GM18907 (cell line): ENCODE measurements at regions not wholly inside any gene's neighbourhood (a gene's known extent, or its start where the extent isn't known, plus 50 kb on each side); places are given as distances from the start of the nearest gene placed in this dataset.

Experiments
- ATAC-seq: cut with Tn5 transposase; IDR thresholded peaks from one replicate; pipeline ENCODE4 v1.9.1; 2021; ENCODE audit warnings: mild to moderate bottlenecking, moderate library complexity; ENCODE audit not compliant: unreplicated experiment

DNA sequence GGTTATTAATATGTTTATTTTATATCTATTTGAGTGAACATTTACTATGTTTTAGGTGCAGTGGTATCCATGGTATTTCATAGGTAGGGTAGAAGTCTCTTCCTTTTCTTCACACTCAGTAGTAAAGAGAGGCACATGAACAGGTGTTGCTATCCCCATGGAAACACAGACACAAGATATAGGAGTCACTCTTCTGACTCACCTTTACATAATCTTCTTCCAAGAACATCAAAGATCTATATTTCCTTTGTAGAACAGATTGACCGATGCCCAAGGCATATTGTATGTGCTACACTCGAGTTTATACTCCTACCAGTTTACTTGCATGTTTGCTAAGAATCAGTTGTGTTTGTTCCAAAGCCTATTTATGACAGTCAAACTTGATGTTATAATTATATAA is 1997.4 kb downstream of the C4orf33 start:
- no peak for ATAC-seq

DNA sequence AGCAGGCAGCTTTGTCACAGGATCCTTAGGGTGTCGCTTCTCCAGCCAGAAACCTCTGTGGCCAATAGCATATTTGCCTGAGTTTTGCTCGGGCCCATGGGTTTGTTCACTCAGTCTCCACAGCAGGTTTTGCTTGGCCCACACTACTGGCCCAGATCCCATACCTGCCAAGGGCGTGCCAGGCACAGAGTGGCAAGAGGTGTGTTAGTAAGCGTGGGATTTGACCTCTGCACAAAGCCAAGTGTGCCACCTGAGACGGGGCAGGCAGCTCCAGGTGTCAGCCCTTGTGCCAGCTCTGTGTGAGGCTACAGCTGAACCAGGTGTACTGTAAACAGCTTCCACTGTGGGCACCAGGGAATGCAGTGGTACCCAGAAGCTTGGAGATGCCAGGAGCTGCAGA is 2003.0 kb downstream of the C4orf33 start:
- no peak for ATAC-seq

DNA sequence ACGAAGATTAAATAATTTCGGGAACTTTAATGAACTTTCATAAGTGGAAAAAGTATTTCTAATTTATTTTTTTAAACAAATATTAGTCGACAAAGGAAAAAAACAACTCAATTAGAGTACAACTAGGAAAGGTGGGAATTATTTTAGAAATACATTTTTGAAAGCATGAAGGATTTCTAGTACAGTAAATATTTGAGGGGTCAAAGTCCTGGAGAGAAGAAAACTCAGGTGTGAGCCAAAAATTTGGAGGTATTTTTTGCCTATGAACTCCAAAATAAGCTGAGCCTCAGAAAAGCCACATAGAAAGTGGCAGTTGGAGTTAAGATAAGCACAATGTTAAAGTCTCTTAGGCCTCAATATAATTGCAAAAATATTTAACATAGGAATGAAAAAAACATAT is 2017.3 kb downstream of the C4orf33 start:
- no peak for ATAC-seq

DNA sequence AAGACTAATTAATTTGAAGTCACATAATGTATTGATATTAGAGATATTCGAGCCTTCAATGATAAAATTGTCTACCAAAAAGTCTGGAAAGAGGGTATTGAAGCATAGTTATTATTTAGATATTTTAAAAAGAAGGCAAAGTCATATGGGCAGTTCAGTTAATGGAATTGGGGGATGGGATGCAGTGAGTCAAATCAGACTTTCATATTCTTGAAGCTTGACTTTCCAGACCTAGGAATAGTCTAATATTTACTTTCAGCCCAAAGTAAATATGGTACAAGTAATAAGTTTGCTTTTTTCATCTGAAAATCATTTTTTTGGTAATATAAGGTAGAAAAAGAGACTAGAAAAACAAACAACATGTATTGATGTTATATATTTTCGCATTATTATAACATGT is 2017.8 kb downstream of the C4orf33 start:
- no peak for ATAC-seq

DNA sequence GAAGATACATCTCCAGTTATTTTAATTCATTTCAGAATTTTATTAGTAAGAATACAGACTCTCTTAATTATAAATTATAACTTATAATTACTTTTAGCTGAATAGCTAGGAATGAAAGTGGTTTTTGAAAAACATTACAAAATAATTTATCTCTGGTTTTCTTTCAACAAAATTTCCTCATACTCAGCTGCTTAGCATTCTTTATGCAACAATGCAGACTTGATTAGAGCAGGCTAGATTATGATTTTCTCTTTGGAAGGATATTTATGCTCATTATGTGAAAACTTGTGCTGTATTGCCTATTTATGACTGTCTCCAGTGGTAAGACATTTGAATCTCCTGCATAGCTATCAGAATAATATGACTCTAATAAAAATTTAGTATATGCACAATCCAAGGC is 2023.7 kb downstream of the C4orf33 start:
- ATAC-seq = no peak

DNA sequence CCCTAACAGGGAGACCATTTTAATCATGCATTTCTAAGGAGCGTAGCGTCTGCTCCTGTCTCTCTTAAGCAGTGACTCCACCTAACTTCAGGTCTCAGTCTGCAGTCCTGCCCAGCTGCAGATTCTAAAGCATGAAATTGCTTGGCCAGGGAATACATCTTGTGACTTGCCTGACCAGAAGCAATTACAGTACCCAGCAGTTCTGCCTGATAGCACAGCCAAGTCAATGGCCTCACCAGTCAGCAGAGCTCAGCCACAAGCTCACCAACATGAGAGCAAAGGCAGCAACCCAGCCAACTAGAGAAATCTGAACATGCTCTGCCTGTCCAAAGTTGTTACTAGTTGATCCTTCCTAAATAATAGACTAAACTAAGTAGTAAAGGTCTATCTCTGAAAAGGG is 2011.9 kb upstream of the PCDH10 start:
- ATAC-seq = no peak

DNA sequence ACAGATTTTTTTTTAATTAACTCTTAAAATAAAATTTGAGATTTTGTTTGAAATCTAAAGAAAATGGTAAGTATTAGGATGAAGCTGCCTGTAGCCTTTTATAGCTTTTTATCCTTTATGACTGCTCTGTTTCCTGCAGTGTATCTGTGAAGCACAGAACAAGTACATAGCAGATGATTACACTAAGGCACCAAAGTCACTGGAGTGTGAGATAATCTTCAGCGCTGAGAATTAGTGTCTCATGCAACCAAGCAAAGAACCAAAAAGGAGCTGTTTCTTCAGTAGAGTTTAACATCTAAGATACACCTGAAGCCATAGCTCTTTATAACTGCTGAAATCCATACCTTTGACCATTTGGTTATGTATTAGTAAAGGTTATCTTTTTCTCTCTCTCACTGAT is 1989.8 kb upstream of the PCDH10 start:
- no peak for ATAC-seq

DNA sequence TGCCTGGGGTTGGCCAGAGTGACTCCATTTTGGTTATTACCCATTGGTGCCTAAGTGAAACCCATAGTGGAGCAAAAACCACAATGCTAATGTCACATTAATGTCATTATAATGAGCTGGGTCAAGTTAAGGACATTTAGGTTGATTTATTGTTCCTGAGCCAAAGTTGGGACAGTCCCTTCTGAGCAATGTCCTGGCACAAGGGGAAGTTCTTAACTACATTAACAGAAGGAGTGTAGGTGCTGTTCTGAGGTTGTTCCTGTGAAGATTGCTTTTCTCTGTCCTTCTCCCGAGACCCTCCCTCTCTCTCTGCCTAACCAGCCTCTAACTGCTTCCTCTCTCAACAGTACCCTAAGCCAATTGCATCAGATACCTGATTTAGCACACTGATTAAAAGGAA is 1956.8 kb upstream of the PCDH10 start:
- ATAC-seq = no peak

DNA sequence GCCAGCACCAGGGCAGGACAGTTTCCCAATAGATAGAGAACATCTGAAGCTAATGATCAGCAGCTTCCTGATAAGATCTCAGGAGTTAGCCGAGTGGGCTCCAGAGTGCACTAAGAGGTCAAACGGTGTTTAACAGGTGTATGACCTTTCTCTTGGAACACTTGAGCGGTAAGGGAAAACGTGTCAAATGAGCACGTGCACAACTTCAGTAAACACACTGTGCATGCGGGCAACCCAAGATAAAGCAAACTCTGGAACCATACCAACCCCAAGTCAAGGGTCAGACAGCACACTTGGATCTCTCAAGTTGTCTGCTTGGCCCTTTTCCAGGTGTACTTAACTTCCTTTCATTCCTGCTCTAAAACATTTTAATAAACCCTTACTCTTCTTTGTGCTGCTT is 1941.5 kb upstream of the PCDH10 start:
- no peak for ATAC-seq

DNA sequence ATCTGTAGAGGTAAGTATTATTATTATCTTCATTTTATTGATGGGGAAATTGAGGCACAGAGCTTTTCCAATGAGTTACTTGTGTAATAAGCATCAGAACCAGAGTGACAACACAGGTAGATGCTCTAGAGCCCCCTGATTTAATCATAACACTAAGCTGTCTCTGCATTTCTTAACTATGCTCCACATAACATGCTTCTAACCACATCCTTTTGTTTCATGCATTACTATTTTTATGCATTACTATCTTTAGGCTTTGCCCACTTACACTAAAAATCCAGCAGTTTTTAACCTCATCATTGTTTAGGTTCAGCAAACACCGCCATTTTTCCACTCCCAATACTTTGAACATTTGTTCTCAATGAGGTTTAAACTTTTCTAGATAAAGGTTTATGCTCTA is 1900.8 kb upstream of the PCDH10 start:
- ATAC-seq = no peak

DNA sequence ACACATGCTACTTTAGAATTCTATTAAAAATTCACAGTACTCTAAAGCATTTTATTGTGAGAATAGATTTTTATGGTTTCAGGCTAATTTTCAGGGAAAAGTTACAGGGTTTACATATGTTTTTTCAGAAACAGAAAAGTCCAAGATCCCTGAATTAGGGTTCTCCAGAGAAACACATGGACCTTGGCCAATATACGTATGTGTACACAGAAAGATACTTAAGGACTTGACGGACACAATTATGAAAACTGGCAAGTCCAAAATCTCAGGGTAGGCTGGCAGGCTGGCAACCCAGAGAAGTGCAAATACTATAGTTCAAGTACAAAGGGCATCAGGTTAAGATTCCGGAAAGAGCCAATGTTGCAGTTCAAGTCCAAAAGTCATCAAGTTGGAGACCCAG is 1897.8 kb upstream of the PCDH10 start:
- no peak for ATAC-seq

DNA sequence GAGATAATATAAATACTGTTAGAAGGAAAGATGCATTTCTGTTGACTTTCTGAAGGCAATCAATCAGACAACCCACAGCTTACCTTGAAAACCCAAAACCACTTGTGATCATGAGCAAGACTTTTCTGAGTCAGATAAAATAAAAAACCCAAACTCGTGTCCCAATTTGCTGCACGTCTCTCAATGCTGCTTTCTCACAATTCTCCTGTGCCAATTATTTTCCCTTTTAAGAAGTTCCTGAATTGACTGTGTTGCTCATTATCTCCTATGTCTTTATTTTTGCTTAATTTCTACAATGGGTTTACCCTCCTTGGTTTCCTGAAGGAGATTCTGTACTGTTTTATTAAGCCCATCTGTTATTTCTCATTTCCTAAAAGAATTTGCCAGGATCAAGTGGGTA is 1891.9 kb upstream of the PCDH10 start:
- no peak for ATAC-seq

DNA sequence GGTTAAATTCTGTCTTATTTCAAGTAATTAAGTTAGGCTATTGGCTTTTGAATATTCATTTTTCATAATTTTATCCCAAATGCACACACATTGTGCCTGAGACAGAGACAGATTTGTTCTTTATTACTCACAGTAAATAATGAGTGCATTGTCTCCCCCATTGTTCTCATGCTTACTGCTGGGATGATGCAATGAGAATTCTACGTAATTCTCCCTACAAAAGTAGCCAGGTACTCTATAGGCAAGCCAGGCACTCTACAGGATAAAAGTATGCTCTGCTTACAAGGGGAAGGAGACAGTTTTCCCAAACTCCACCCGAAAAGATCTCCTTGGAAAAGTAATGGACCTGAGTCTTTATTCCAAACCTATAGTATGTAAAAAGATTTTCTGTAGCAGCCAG is 1890.7 kb upstream of the PCDH10 start:
- no peak for ATAC-seq

DNA sequence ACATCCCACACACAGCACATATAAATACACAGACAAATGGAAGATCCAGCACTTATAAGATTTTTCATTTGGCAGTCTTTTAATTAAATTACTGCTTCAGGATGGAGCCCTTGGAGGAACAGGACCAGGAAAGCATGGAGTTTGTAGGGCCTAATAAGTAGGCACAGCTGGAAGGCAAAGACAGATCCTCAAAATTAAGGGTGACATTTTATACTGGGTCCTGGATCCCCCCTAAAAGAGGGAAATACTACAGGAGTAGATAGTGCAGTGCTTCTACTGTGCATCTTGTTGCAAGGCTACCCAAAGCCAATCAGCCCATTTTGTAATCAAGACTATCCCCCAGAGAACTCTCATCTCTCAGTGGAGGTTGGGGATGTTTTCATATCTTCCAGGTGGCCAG is 1860.7 kb upstream of the PCDH10 start:
- no peak for ATAC-seq

DNA sequence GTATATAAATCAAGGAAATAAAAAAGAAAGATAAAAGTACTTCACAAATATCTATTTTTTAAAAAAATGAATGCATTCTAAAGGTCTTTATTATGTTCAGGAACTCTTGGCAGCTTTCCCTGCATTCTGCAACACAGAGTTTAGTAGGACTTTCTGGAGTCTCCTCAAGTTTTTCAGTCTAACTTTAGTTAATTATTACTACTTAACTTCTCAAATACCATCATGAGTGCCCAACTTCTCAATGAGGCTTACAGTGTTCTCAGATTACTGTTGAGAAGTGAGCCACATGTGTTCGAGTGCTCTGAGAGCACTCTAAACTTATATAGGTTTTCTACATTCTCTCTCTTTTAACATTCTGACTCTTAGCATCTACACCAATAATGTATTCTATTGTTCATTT is 1852.9 kb upstream of the PCDH10 start:
- ATAC-seq = no peak

DNA sequence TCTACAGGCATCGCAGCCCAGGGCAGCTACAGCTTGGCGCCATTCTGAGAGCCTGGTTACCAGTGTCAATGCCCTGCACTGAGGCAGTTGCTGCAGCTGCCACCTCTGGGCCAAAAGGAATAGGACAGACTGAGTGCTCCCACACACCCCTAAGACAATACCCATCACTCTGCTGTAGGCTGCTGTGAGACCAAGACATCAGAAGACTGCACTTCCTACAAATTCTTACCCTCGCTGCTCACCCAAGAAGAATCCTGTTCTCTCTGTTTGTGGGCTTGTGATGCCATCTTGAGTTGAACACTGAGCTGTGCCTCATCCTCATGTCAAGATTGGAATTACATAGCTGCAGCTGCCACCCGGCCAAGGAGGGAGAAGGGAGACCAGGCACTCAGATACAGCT is 1847.0 kb upstream of the PCDH10 start:
- ATAC-seq = no peak

DNA sequence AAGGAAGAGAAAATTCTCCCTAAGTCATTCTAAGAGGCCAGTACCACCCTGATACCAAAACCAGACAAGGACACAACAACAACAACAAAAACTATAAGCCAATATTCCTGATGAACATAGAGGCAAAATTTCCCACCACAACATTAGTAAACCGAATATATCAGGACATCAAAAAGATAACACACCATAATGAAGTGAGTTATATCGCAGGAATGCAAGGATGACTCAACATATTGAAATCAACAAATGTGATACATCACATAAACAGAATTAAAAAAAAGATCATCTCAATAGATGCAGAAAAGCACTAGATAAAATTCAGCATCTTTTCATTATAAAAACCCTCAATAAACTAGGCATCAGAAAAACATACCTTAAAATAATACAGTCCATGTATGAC is 1844.4 kb upstream of the PCDH10 start:
- no peak for ATAC-seq

DNA sequence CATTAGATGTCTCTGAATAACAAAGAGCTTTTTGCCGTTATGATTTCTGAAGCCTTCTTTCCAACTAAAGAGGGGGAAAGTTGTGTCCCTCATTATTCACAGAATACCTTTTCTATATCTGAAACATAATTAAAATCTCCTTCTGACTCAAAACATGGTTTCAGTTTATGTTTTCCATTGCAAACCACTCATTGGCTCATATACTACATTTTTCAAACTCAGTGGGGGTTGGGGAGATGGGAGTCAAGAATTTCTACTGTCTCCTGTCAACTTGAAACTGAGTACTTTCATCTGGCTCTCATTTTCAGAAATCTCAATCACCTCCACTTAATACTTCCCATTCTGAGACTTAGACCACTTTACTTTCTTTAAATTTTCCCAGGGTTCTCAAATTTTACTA is 1839.5 kb upstream of the PCDH10 start:
- no peak for ATAC-seq

DNA sequence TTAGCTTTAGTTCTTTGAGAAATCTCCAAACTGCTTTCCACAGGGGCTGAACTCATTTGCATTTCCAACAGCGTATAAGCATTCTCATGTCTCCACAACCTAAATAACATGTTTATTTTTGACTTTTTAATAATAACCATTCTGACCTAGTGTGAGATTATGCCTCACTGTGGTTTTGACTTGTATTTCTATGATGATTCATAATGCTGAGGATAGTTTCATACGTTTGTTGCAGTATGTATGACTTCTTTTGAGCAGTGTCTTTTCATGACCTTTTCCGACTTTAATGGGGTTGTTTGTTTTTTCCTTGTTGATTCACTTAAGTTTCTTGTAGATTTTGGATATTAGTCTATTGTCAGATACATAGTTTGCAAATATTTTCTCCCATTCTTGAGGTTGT is 1833.0 kb upstream of the PCDH10 start:
- no peak for ATAC-seq

DNA sequence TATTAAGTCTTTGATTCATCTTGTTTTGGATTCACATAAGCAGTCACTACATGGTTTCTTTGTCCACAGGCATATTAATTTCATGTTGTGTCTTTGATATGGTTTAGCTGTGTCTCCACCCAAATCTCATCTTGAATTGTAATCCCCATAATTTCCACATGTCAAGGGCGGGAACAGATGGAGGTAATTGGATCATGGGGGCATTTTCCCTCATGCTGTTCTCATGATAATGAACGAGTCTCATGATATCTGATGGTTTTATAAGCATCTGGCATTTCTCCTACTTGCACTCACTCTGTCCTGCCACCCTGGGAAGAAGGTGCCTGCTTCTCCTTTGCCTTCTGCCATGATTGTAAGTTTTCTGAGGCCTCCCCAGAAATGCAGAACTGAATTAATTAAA is 1811.2 kb upstream of the PCDH10 start:
- no peak for ATAC-seq

DNA sequence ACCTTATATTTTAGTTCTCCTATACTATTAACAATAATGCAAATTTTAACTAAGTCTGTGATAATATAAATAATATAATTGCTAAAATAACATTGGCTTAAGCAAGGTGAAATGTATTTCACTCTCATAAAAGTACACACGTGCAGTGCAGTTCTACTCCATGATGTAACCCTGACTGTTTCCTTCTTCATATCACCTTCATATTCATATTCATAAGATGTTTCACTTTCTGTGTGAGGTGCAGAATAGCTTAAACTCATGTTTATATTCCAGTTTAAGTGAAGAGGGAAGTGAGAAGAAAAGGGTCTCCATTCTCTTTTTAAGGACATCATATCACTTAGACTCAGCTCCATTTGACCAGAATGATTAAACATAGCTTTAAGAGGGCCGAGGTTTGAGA is 1810.0 kb upstream of the PCDH10 start:
- ATAC-seq = no peak

DNA sequence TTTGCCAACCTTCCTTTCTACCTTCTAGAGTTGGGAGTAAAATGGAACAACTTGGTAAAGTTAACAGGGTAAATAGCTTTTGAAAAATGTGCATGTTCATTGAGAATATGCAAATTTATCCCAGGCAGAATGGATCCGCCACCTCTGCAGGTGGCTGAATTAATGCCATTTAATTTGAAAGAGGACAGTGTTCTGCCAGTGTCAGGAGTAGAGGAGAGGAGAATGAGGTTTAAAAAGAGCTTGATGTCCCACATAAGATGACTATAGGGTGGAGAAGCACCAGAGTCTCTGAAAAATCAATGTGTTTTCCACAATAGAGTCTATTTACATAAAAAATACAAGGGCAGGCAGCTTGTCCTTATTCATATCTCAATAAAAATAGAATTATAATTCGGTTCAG is 1804.3 kb upstream of the PCDH10 start:
- ATAC-seq = no peak

DNA sequence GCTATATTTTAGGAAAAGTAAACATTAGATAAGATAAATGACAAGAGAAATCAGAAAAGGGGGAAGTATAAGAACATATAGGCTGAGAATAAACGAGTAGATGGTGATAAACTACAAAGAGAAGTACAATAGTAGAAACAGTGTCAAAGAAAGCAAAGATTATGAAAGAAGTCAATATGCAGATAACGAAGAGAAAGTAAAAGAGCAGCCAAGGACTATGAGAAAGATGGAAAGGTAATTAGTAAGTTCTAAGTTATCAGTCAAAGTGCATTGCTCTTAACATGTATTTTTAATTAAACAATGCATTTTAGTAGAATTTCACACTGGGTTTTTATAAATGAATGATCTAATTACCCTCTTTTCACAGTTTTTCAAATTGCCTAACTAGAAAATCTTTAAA is 1801.3 kb upstream of the PCDH10 start:
- ATAC-seq = no peak

DNA sequence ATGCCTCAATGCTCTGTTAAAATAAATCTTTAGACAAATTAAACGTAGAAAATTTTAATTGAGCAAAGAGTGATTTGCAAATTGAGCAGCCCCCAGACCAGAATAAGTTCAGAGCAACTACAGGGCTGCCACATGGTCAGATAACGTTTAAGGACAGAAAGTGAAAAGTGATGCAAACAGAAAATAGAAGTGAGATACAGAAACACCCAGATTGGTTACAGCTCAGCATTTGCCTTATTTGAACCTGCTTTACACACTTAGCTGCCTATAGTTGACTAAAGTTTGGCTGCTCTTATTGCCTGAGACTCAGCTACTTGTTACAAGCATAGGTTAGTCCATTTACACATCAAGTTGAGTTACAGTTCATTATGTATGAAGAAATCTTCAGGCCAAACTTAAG is 1800.8 kb upstream of the PCDH10 start:
- peak; percentile 67 for ATAC-seq
